ENCODE measurements at regions not wholly inside any gene's neighbourhood (a gene's known extent, or its start where the extent isn't known, plus 50 kb on each side); places are given as distances from the start of the nearest gene placed in this dataset.

DNA sequence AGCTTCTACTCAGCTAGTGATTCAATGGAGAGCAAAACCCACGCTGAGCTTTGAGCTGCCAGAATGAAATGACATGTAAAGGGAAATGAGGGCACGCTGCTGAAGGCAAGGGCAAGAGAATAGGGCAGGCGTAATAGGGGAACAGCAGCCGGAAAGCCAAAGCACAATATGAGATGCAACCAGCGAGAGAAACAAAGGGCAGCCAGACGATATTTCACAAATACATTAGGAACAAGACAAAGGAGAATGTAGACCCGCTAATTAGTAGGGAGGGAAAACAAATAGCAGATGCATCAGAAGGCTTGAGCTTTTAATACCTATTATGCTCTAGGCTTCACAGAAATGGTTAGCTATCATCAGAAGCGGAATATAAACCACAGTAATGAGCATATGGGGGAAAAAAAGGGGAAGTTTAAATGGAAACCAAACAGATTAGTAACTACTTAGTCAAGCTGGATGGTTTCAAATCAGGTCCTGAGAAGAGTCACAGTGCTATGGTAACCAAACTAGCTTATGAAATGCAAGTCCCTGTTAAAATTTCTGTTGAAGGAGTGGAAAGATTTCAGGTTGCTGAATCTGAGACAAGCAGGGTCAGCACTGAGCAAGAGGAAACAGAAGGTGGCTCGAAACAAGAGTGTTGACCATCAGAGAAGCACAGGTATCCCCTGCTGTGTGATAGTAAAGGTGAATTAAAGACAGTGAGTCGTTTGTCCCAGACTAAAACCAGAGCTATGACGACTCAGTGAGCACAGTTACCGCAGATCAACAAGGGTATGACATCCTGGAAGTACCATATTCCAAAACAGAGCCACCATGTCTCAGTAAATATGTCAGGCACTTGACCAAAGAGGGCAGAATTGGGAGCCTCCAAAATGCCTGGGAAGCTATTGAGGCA, 496.9 kb upstream of the CELF2 start:
- no peak for DNase-seq

DNA sequence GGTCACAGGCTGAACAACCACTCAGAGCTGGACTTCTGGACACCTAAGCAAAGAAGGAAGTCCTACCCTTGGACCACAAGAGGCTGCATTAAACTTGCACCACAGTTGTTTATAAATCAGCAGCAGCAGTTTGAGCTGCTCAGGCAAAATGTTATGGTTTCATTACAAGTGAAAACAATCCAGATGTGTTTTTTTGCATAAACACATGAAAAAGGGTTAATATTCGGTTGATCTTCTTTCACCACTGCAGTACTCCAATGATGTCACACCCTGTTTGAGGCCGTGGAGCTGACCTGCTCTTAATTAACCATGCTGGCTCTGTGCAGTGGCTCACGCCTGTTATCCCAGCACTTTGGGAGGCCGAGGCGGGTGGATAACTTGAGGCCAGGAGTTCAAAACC, 490.8 kb upstream of the CELF2 start:
- DNase-seq: no peak

DNA sequence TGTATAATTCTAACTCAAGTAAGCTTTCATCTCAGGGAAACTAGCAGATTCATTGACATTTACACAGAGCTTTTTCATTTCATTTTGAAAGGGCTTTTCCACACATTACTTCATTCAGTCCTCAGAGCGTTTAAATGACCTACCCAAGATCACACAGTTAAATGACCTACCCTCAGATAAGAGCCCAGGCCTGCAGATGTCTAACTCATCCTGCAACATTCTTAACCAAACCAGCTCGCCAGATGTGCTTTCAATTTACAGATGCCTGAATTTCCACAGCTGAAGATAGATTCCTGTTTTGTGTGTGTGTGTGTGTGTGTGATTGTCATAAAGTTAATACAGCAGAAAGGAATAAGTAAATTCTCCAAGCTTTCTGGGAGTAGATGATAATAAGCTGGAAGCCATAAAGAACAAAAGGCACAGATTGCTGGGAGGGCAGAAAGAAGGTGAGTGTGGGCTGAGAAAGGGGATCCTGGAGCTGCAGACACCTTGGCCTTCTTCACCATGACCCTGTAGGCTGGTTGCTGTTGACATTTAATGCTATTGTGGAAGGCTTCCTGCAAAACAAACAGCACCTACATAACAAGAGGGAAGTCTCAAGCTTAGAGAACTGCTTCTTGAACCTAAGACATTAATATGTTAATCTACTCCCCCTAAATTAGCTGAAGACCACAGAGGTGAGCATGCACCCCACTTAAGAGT, 489.7 kb upstream of the CELF2 start:
- no peak for DNase-seq

DNA sequence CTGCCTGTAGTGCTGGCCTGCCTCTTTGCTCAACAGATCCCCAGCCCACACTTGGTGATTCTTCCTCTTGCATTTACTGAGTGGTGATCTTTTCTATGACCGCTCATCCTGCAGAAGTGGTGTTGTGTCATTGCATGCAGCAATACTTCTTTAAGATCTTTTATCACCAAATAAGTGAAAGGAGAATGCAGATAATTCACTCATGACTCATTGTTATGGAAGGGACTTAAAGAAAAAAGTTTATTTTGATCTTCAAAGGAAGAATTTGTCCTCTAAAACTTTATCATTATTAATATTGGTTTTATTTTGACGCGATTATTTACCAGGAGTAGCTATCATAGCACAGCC, 489.1 kb upstream of the CELF2 start:
- DNase-seq: no peak

DNA sequence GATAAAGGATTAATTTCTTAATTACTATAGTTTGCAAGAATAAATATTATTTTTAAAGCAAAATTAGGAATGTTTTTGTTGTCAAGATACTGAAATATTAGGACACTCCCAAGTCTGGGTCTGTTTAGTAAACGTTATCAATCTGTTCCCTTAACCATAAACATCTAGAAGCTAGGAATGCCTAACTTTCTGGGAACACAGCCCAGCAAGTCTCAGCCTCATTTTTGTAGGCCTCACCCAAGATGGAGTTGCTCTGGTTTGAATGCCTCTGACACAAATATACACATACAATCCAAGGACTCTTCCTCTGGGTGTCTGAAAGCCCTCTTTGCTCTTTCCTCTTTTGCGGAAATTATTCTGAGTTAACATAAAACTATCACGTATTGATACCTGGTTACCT, 487.4 kb upstream of the CELF2 start:
- DNase-seq: no peak

DNA sequence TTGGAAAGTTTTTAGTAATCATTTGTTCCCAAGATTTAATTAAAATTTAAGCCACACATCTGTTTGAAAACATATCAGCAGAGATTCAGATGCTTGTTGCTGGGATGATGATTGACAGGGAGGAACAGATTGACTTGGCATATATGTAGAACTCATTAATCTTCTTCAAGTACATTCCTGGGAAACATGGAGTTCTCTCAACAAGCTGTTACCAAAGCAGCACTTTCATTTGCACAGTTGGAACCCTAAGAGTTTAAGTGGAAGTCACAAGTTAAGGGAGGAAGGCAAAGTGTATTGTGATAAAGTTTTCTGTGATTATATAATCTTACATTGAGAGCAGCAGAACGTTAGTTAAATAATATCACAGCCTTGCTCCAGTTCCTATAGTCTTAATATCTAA, 485.4 kb upstream of the CELF2 start:
- DNase-seq: no peak

DNA sequence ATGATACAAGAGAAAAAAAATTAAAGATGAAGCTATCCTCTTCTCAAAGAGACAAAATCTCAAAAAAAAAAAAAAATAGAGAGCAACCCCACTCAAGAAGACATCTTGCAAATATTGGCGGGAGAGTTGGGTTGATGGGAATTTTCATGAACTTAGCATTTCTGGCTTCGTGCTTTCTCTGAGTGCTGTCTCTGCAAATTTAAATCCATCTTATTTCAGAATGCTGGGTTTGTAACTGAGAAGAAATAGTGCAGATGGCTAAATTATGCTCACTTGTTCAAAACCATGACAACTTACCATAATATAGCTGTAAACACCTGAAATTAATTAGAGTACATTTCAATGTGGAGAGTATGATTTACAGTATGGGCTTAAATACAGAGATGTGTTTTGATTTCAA, 484.8 kb upstream of the CELF2 start:
- no peak for DNase-seq

DNA sequence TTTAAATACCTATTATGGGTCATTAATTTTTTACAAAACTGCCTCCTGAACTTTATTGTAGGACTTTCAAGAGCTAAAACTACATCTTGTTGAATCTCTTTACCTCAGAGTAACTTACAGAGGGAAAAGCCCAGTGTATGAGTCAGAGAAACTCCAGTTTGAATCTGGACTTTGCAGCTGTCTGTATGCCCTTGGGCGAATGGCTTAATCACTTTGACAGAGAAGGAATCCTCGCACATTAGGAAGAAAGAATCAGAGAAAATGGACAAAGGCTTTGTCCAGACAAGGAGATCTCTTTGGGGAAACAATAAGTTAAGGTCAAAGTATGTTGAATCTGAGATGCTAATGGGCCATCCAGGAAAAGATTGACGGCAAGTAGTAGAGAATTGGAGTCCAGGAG, 484.2 kb upstream of the CELF2 start:
- DNase-seq: no peak

DNA sequence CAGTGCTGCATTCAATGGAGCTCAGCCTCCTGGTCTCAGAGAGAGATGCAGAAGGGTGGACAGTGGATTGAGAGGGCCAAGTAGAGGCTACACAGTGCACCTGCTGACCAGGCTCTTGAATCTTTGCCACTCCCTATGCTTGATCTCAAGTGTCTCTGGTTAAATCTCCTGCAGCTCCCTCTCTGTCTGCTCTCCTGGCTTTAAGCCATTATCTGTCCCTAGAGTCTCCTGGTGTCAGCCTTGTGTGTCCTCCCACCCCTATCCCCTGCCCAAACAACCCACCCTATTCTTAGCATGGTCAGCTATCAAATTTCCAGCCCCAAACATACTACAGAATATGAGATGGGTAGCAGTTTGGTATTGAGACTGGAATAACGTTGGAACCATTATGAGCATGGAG, 479.3 kb upstream of the CELF2 start:
- no peak for DNase-seq

DNA sequence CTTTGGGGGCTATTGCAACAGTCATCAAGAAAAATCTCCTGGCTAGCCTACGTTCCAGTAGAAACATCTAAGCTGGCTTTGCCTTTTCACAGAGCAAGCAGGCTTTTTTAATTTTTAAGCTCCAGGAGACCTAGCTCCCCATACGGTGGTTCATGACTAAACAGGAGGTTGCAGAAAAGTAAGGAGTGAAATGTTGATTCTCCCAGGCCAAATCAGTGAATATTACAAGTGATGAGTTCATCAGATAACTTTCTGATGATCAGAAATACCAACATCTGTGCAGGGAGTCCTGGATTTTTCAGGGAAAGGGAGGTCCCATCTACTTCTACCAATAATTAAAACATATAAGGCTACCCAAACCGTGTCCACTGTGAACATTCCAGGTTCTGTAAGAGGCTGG, 477.3 kb upstream of the CELF2 start:
- DNase-seq: no peak

DNA sequence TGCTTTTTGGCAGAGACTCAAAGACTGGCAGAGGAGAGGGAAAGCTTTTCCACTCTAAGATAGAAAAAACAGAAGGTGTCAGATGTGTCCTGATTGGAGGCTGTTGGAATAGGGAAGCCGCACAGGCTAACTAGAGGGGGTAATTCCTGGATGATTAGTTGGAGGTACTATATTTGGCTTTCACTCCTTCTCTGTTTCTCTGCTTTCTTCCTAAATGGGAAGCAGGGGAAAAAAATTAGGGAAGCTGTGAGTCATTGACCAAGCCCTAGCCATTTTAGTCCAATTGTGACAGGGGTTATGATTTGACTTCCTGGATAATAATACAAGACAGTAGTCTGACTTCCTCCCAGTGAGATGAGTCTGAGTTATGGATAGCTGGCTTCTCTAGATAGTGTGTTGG, 475.2 kb upstream of the CELF2 start:
- DNase-seq: no peak

DNA sequence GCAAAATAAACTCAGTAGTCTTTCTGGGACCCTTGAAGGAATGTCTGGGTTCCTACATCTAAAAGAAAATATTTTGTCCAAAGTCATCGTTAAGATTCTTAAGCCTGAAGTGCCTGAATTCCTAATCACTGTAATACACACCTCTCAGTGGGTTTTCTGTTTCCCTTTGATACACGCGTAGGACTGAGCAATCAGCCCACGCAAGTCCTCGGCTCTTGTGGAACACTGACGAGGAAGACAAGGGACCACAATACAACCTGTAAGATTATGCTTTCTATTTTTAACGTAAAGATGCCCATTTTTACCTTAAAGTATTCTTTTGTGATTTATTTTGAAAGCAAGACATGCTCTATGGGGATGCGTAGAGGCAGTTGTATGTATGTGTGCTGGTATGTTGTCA, 472.8 kb upstream of the CELF2 start:
- DNase-seq: no peak

DNA sequence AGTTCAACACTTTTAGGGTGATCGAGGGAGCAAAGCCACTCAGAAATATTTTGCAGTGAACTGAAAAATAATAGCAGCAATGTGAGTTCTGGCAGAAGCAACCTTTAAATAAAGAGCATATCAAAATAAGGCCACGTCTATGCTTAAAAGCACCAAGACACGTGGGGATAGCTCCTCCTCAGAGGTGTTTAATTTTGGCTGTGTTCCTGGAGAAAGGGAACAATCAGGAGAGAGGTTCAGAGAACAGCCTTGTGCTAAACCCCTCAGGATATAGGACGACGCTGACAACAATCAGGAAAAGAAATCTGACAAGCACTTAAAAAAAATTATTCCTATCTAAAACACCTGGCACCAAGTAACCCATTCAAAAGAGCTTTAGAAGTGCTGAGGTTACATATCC, 471.9 kb upstream of the CELF2 start:
- no peak for DNase-seq

DNA sequence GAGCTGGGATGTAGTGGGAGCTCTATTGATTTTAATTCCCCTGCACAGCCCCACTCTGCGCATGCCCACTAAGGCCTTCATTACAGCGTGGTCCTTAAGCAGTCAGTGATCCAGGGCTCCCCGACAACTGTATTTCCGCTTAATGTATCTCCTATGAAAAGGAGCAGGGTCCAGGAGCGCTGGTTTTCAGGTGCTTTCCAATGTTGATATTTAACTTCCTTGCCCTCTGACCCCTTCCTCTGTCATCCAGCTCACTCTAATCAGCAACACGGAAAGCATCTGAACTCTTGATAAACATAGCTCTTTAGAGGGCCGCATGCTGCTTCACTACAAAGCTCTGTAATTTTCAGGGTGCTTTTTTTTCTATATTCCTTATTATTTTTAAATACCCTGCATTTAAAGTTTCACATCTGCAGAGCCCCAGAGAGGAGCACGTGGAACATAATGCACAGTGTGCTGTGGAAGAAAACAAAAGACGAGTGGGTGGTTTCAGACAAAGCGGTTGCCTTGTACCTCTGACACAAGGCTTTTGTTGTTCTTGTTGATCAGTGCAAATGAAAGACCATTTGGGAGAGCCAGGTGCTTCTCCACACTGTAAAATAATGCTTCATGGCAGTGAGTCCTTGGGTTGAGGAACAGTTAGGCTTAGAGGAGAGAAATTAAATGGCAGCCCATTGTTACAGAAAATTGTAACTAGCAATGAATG, 465.9 kb upstream of the CELF2 start:
- no peak for DNase-seq

DNA sequence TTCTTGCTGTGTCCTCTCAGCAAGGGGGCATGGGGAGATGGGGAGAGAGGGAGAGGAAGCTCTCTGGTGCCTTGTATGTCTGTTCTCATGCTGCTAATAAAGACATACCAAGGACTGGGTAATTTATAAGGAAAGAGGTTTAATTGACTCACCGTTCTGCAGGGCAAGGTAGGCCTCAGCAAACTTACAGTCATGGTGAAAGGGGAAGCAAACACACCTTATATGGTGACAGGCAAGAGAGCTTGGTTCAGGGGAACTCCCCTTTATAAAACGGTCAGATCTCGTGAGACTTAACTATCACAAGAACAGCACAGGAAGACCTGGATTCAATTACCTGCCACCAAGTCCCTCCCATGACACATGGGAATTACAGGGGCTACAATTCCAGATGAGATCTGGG, 464.7 kb upstream of the CELF2 start:
- DNase-seq: no peak

DNA sequence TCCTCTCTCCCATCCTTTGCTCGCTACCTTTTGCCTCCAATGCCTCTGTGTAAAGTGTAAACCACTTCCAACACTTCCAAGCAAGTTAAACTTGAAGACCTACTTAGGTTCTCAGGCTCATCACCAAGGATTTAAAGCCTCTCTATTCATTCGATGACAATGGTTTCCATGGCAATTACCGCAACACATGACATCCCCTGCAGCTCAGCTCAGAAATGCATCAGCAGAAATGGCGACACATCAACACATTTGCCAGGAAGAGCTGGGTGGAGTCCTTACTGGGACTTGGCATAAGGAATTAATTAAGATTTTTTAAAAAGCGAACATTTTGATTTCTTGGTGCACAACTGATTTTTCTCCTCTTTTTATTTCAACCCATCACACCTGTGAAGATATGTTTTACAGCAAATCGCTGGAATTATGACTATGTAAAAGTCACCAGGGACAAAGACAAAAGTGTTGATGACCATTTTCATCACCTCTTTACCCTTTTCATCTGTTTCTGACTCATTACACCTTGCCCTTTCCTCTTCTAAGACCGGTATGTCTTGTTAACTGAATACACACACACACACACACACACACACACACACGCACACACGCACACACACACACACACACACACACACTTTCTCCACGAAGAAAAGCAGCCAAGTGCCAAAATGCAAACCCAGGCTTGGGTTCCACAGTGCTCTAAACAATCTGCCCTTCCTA, 453.4 kb upstream of the CELF2 start:
- no peak for DNase-seq

DNA sequence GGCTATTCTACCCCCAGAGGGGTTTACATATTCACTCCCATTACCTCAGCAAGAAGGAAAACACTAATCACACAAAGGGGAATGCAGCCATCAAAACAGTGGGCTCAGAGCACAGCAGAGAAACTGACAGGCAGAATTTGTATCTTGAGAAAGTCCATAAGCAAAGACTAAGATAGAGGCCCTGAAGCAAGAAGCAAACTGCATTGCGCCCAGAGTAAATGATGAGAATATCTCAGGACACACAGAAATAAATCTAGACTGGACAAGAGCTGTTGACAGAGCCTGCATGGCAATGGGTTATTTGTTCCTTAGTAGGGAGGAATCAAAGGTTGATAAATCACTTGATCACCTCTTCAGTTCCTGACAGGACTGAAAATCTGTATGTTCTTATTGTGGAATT, 440.7 kb upstream of the CELF2 start:
- no peak for DNase-seq

DNA sequence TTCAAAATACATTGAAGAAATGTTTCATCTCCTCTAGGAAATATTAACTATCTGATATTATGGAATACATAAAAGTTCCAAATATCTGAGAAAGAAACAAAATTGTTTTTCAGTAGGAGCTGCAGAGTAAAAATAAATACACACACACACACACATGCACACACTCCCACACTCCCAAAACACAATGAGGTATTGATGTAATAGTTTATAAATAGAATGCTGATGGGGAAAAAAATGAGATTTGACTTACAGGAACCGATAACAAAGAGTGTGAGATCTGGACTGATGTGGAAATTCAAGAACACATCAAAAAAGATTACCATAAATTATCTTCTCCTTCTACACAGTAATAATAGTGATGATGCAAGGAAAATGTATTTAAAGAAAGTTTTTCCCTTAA, 438.0 kb upstream of the CELF2 start:
- no peak for DNase-seq

DNA sequence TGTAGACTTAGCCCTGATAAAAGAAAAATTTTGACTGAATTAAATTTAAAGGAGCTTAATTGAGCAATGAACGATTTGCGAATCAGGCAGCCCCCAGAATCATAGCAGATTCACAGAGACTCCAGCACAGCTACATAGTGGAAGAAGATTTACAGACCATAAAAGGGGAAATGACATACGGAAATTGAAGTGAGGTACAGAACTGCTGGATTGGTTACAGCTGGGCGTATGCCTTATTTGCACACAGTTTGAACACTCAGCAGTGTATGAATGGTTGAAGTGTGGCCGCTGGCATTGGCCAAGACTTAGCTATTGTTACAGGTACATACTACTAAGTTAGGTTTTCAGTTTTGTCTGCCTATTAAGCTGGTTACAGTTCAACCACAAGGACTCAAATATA, 433.5 kb upstream of the CELF2 start:
- DNase-seq: no peak

DNA sequence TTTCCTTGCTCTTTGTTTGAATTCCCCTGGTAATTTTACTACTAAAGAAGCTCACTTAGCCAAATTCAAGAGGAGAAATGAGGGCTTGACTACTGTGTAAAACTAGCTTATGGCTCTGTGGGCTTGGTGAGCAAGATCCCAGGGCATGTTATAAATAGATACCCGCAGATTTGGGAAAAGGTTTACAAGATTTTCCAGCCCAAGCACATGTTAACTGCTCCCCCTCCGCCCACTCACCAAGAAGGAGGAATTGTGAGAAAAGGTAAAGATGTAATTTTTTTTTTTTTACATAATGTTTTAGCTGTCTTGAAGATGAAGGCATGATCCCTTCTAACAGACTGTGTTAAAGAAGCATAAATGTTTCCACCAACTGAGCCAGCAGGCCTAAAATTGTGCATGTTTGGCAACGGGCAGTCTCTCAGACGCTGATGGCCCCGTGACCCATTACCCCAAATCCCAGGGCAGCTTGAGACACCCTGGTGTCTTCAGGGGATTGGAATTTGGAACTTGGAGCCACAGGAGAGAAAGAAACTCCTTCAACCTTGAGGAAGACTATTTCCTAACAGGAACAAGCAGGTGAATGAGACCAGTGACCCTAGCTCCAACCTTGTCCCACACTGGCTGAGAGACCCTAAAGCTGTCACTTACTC, 429.8 kb upstream of the CELF2 start:
- no peak for DNase-seq

DNA sequence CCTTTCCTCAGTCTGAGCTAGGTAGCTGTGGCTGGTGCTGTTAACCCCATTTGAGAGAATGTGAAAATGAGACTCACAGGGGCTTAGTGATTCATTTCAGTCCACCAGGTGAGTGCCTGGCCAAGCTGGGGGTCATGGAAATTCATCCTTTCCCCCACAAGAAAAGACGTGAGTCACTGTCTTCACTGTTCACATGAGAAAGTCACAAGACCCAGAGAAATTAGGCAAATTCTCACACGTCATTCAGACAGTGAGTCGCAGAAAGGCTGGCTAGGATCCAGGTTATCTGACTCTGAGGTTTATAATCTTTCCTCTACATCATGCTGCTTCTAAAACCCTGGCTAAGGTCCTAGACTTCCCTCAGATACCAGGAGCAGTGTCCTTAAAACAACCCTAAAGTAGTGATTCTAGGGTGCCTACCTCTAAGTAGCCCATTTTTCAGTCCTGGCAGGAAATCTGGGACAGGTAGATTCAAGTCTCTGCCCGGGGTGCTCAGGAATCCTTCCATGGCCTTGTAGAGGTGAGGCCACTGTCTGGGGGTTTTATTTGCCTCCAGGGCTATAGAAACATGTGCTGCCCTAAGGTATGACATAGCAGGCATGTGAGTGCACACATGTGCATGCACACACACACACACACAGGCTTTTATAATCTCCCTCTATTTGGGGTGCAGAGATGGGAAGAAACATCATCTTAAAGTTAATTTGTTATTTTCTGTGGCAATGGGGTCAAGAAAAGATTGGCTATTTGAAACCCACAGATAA, 427.9 kb upstream of the CELF2 start:
- DNase-seq: no peak

DNA sequence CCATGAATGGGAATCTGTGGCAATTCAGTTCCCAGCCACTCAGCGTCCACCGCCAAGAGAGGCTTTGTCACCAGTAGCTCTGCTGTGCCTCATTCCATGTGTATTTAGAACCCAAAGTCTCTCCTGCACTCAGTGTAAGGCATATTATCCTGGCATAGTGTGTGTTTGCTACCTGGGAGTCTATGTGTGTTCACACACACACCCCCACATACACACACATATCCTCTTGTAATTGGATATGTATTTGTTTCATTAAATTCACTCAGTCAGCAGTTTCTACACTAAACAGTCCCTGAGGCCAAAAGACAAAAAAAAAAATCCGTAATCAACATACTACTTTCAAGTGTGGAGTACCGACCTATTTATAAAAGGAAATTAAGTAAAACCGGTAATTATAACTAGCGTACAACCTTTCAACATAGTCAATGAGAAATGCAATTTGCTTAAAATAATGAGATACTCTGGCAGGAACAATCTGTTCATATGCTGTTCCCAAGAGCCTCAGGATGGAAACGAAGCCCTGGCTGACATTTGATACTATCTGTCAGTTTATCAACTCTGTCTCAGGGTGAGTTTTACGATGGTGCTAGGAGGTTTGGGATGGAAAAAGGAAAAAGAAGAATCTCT, 425.8 kb upstream of the CELF2 start:
- DNase-seq: no peak

Data from activated CD4-positive, alpha-beta T cell treated with anti-CD3 and anti-CD28 coated beads, Interleukin-2, amount 50 U/mL, for 4 hours (primary cell).